GM20431 (cell line): ENCODE measurements at regions not wholly inside any gene's neighbourhood (a gene's known extent, or its start where the extent isn't known, plus 50 kb on each side); places are given as distances from the start of the nearest gene placed in this dataset.

Experiments used
- in situ Hi-C: fragments of 300-500 bp; cut with MseI, MboI; formaldehyde crosslinking; loops from one replicate; pipeline ENCODE4 v1.15.0; 2020; ENCODE audit warnings: low sequenced_read_pairs; ENCODE audit not compliant: unreplicated experiment

GRCh38 chr14:22479776-22480464 lies 109.1 kb downstream of the DAD1 start:
- in situ Hi-C loops = loop anchor here (10.0 kb wide), 1 partner anchor 75 kb away; no protein-coding TSS in a partner anchor

- in situ Hi-C loops = no loop called here
These were observed 109.9 kb downstream of the DAD1 start for GRCh38 chr14:22479132-22479531.

GRCh38 chr14:22478670-22479069 lies 110.4 kb downstream of the DAD1 start:
- in situ Hi-C loops = no loop called here

- in situ Hi-C loops = no loop called here
These were observed 110.8 kb downstream of the DAD1 start for GRCh38 chr14:22478247-22478646.

- in situ Hi-C loops = no loop called here
These were observed 111.3 kb downstream of the DAD1 start for GRCh38 chr14:22477569-22478194.

- in situ Hi-C loops = no loop called here
These were observed 112.1 kb downstream of the DAD1 start for GRCh38 chr14:22476887-22477286.

GRCh38 chr14:22476005-22476751 lies 112.8 kb downstream of the DAD1 start:
- in situ Hi-C loops = no loop called here

- in situ Hi-C loops = no loop called here
These were observed 113.6 kb downstream of the DAD1 start for GRCh38 chr14:22475381-22475780.

GRCh38 chr14:22474730-22475351 lies 114.2 kb downstream of the DAD1 start:
- in situ Hi-C loops = loop anchor here (25.0 kb wide), 1 partner anchor 163 kb away; no protein-coding TSS in a partner anchor

- in situ Hi-C loops = loop anchor here (25.0 kb wide), 1 partner anchor 161 kb away; no protein-coding TSS in a partner anchor
These were observed 115.8 kb downstream of the DAD1 start for GRCh38 chr14:22472935-22473854.

- in situ Hi-C loops = loop anchor here (25.0 kb wide), 1 partner anchor 160 kb away; no protein-coding TSS in a partner anchor
These were observed 116.6 kb downstream of the DAD1 start for GRCh38 chr14:22472466-22472865.

GRCh38 chr14:22471545-22472121 lies 117.4 kb downstream of the DAD1 start:
- in situ Hi-C loops = loop anchor here (25.0 kb wide), 1 partner anchor 159 kb away; no protein-coding TSS in a partner anchor

- in situ Hi-C loops = loop anchor here (10.0 to 25.0 kb wide), 2 partner anchors 75 to 157 kb away; no protein-coding TSS in a partner anchor
These were observed 119.3 kb downstream of the DAD1 start for GRCh38 chr14:22469538-22470303.

GRCh38 chr14:22468830-22469229 lies 120.2 kb downstream of the DAD1 start:
- in situ Hi-C loops = loop anchor here (10.0 to 25.0 kb wide), 2 partner anchors 74 to 157 kb away; no protein-coding TSS in a partner anchor

GRCh38 chr14:22466491-22466890 lies 122.5 kb downstream of the DAD1 start:
- in situ Hi-C loops = loop anchor here (10.0 to 25.0 kb wide), 2 partner anchors 72 to 154 kb away; no protein-coding TSS in a partner anchor

- in situ Hi-C loops = loop anchor here (10.0 to 25.0 kb wide), 2 partner anchors 71 to 153 kb away; no protein-coding TSS in a partner anchor
These were observed 123.7 kb downstream of the DAD1 start for GRCh38 chr14:22465201-22465840.

GRCh38 chr14:22464422-22465142 lies 124.4 kb downstream of the DAD1 start:
- in situ Hi-C loops = loop anchor here (10.0 to 25.0 kb wide), 2 partner anchors 70 to 152 kb away; no protein-coding TSS in a partner anchor
